Peyer's patch (tissue), 4 donors: ENCODE measurements at regions not wholly inside any gene's neighbourhood (a gene's known extent, or its start where the extent isn't known, plus 50 kb on each side); places are given as distances from the start of the nearest gene placed in this dataset.
"Not testable (repeated sequence)": the region's sequence is repeated elsewhere in the genome, so short reads cannot be mapped to it uniquely, and the experiment has no call there.

Experiments
- DNase-seq, 3 donors: peaks; one replicate each; pipeline ENCODE4 v3.0.0-alpha.2; 2017 to 2019
- H3K27ac ChIP-seq, 4 donors: fragments of 200-600 bp; sonication (generic); one replicate each; pipeline ENCODE4 v1.5.1; 2016 to 2019
- H3K27me3 ChIP-seq, 2 donors: fragments of 200-600 bp; sonication (generic); one replicate each; pipeline ENCODE4 v1.5.1; 2019
- H3K36me3 ChIP-seq, 3 donors: fragments of 200-600 bp; sonication (generic); one replicate each; pipeline ENCODE4 v1.5.1; 2016 to 2019
- H3K4me1 ChIP-seq, 4 donors: fragments of 200-600 bp; sonication (generic); one replicate each; pipeline ENCODE4 v1.5.1; 2016 to 2019
- H3K4me3 ChIP-seq, 4 donors: fragments of 200-600 bp; sonication (generic); 1 replicate in 3 of 4; 2 replicates in 1 of 4; pipeline ENCODE4 v1.5.1; 2016 to 2019; ENCODE audit warnings: mild to moderate bottlenecking in 1 of 4
- H3K9me3 ChIP-seq, 4 donors: fragments of 200-600 bp; sonication (generic); one replicate each; pipeline ENCODE4 v1.5.1; 2016 to 2019; ENCODE audit warnings: mild to moderate bottlenecking in 1 of 4
- CTCF ChIP-seq, 6 experiments: fragments of 450-650 bp in 4 of 6; fragments of 200-600 bp in 2 of 6; sonication (generic) in 1 of 6; IDR thresholded peaks; one replicate each; pipeline ENCODE4 v1.5.1; 2017 to 2019; ENCODE audit warnings: antibody characterized with exemption in 6 of 6, mild to moderate bottlenecking in 3 of 6, moderate library complexity in 1 of 6
- POLR2A ChIP-seq, 2 donors: fragments of 450-650 bp; IDR thresholded peaks; one replicate each; pipeline ENCODE4 v1.5.1; 2017; ENCODE audit warnings: antibody characterized with exemption in 2 of 2, mild to moderate bottlenecking in 2 of 2, moderate library complexity in 2 of 2

- H3K27me3 ChIP-seq = no peaks in the 10 kb centered on the region
- H3K9me3 ChIP-seq = peaks cover 0 to 4% (median 0%) of the 10 kb centered on the region in 4 donors
- H3K36me3 ChIP-seq = no peaks in the 10 kb centered on the region
- no peak for DNase-seq
- H3K4me3 ChIP-seq = no peak overlapping the region
- no peak for TF ChIP-seq CTCF (IDR thresholded peaks at IDR 0.05)
- TF ChIP-seq POLR2A (IDR thresholded peaks at IDR 0.05) = no peak
- H3K27ac ChIP-seq = no peak overlapping the region
- no peaks in the 10 kb centered on the region for H3K4me1 ChIP-seq
These were observed 491.9 kb downstream of the COL12A1 start for GRCh38 chr6:74713941-74714340.

GRCh38 chr6:74705451-74705850 is 500.4 kb downstream of the COL12A1 start:
- H3K36me3 ChIP-seq = no peaks in the 10 kb centered on the region
- DNase-seq = no peak
- no peak overlapping the region for H3K27ac ChIP-seq
- H3K4me3 ChIP-seq = no peak overlapping the region
- no peaks in the 10 kb centered on the region for H3K9me3 ChIP-seq
- no peaks in the 10 kb centered on the region for H3K4me1 ChIP-seq
- H3K27me3 ChIP-seq = no peaks in the 10 kb centered on the region
- TF ChIP-seq POLR2A (IDR thresholded peaks at IDR 0.05) (no peak), CTCF (IDR thresholded peaks at IDR 0.05) (no peak)

GRCh38 chr6:74704540-74704939 is 501.3 kb downstream of the COL12A1 start:
- H3K9me3 ChIP-seq, DNase-seq, H3K27me3 ChIP-seq, H3K4me3 ChIP-seq, H3K4me1 ChIP-seq, H3K27ac ChIP-seq, H3K36me3 ChIP-seq: not testable (repeated sequence)

GRCh38 chr6:74690365-74690764 is 515.5 kb downstream of the COL12A1 start:
- H3K4me3 ChIP-seq = no peak overlapping the region
- no peaks in the 10 kb centered on the region for H3K9me3 ChIP-seq
- no peak overlapping the region for H3K27ac ChIP-seq
- no peaks in the 10 kb centered on the region for H3K36me3 ChIP-seq
- no peak for TF ChIP-seq POLR2A (IDR thresholded peaks at IDR 0.05)
- no peaks in the 10 kb centered on the region for H3K27me3 ChIP-seq
- DNase-seq = no peak
- no peaks in the 10 kb centered on the region for H3K4me1 ChIP-seq

GRCh38 chr6:74689601-74690000 is 516.3 kb downstream of the COL12A1 start:
- H3K4me1 ChIP-seq = no peaks in the 10 kb centered on the region
- no peak overlapping the region for H3K4me3 ChIP-seq
- H3K36me3 ChIP-seq = no peaks in the 10 kb centered on the region
- H3K9me3 ChIP-seq = no peaks in the 10 kb centered on the region
- H3K27me3 ChIP-seq = no peaks in the 10 kb centered on the region
- DNase-seq = no peak
- H3K27ac ChIP-seq = no peak overlapping the region
- TF ChIP-seq POLR2A (IDR thresholded peaks at IDR 0.05) (no peak), CTCF (IDR thresholded peaks at IDR 0.05) (no peak)

- Histone ChIP-seq H3K27me3 (no peaks in the 10 kb centered on the region), H3K27ac (no peak overlapping the region), H3K4me3 (no peak overlapping the region), H3K36me3 (no peaks in the 10 kb centered on the region), H3K4me1 (no peaks in the 10 kb centered on the region), H3K9me3 (no peaks in the 10 kb centered on the region)
- no peak for DNase-seq
- TF ChIP-seq POLR2A (IDR thresholded peaks at IDR 0.05) = no peak
- TF ChIP-seq CTCF (IDR thresholded peaks at IDR 0.05) = no peak
These were observed 528.4 kb downstream of the COL12A1 start for GRCh38 chr6:74677463-74677862.

- Histone ChIP-seq H3K4me1 (no peaks in the 10 kb centered on the region), H3K4me3 (no peak overlapping the region), H3K27ac (no peak overlapping the region), H3K36me3 (no peaks in the 10 kb centered on the region), H3K9me3 (no peaks in the 10 kb centered on the region), H3K27me3 (no peaks in the 10 kb centered on the region)
- DNase-seq = no peak
- no peak for TF ChIP-seq CTCF (IDR thresholded peaks at IDR 0.05)
- TF ChIP-seq POLR2A (IDR thresholded peaks at IDR 0.05) = no peak
These were observed 528.9 kb downstream of the COL12A1 start for GRCh38 chr6:74676906-74677305.
